Liver (tissue), 7 donors: ENCODE measurements at regions not wholly inside any gene's neighbourhood (a gene's known extent, or its start where the extent isn't known, plus 50 kb on each side); places are given as distances from the start of the nearest gene placed in this dataset.

ENCODE experiments used
- DNase-seq: peaks from one replicate; pipeline ENCODE4 v3.0.0-alpha.2; 2017; ENCODE audit warnings: low spot score
- H3K27ac ChIP-seq, 2 donors: one replicate each; pipeline ENCODE4 v1.7.0; 2013; ENCODE audit warnings: inconsistent platforms in 2 of 2, low read length in 2 of 2, control low read depth in 1 of 2, low read depth in 1 of 2, mild to moderate bottlenecking in 1 of 2
- H3K27me3 ChIP-seq, 4 donors: one replicate each; pipeline versions ENCODE4 v1.6.1 to v1.7.0; 2013; ENCODE audit warnings: low read length in 3 of 4, inconsistent platforms in 1 of 4, mild to moderate bottlenecking in 1 of 4, moderate library complexity in 1 of 4; ENCODE audit not compliant: control insufficient read depth in 4 of 4, insufficient read depth in 4 of 4
- H3K36me3 ChIP-seq, 4 donors: one replicate each; pipeline versions ENCODE4 v1.6.1 to v1.7.0; 2013; ENCODE audit warnings: low read length in 3 of 4, mild to moderate bottlenecking in 3 of 4, low read depth in 1 of 4, moderate library complexity in 1 of 4; ENCODE audit not compliant: control insufficient read depth in 4 of 4, insufficient read depth in 3 of 4
- H3K4me1 ChIP-seq, 4 donors: one replicate each; pipeline versions ENCODE4 v1.6.1 to v1.7.0; 2013; ENCODE audit warnings: low read length in 3 of 4, mild to moderate bottlenecking in 3 of 4, moderate library complexity in 1 of 4; ENCODE audit not compliant: control insufficient read depth in 4 of 4, insufficient read depth in 4 of 4
- H3K4me3 ChIP-seq, 3 donors: one replicate each; pipeline versions ENCODE4 v1.6.1 to v1.7.0; 2013; ENCODE audit warnings: low read length in 3 of 3, control low read depth in 1 of 3, low read depth in 1 of 3, mild to moderate bottlenecking in 1 of 3
- H3K9ac ChIP-seq, 2 donors: one replicate each; pipeline ENCODE4 v1.7.0; 2013; ENCODE audit warnings: low read length in 2 of 2, mild to moderate bottlenecking in 2 of 2, moderate library complexity in 2 of 2, control low read depth in 1 of 2, low read depth in 1 of 2
- H3K9me3 ChIP-seq, 4 donors: one replicate each; pipeline versions ENCODE4 v1.6.1 to v1.7.0; 2013; ENCODE audit warnings: low read length in 3 of 4; ENCODE audit not compliant: control insufficient read depth in 4 of 4
- FOXA2 ChIP-seq: IDR thresholded peaks from 2 replicates; pipeline ENCODE4 v1.6.1; 2016; ENCODE audit warnings: antibody characterized with exemption
- GABPA ChIP-seq, 2 donors: IDR thresholded peaks in 1 of 2; conservative IDR thresholded peaks in 1 of 2; 2 replicates each; pipeline ENCODE4 v1.6.1; 2016; ENCODE audit warnings: antibody characterized with exemption in 2 of 2, mild to moderate bottlenecking in 1 of 2, moderate library complexity in 1 of 2
- HNF4A ChIP-seq, 2 donors: conservative IDR thresholded peaks; 2 replicates each; pipeline ENCODE4 v1.6.1; 2016; ENCODE audit warnings: antibody characterized with exemption in 2 of 2, mild to moderate bottlenecking in 2 of 2
- HNF4G ChIP-seq: IDR thresholded peaks from 2 replicates; pipeline ENCODE4 v1.6.1; 2016; ENCODE audit warnings: antibody characterized with exemption
- JUND ChIP-seq, 2 donors: IDR thresholded peaks; 2 replicates each; pipeline ENCODE4 v1.6.1; 2016; ENCODE audit warnings: antibody characterized with exemption in 2 of 2
- RAD21 ChIP-seq, 2 donors: IDR thresholded peaks; 2 replicates each; pipeline ENCODE4 v1.6.1; 2016; ENCODE audit warnings: antibody characterized with exemption in 2 of 2, mild to moderate bottlenecking in 2 of 2
- RXRA ChIP-seq, 2 donors: IDR thresholded peaks; 2 replicates each; pipeline ENCODE4 v1.6.1; 2017 to 2018; ENCODE audit warnings: antibody characterized with exemption in 2 of 2, mild to moderate bottlenecking in 1 of 2
- SP1 ChIP-seq: IDR thresholded peaks from 2 replicates; pipeline ENCODE4 v1.6.1; 2018; ENCODE audit warnings: antibody characterized with exemption, mild to moderate bottlenecking
- YY1 ChIP-seq: IDR thresholded peaks from 2 replicates; pipeline ENCODE4 v1.6.1; 2016; ENCODE audit warnings: antibody characterized with exemption, mild to moderate bottlenecking
- WGBS: extraction: QIAGEN DNeasy Blood & Tissue Kit; methylation state at CpG from one replicate; pipeline ENCODE4 v1.1.7; 2013; 5-methylcytosine and 5-hydroxymethylcytosine counted together
- TF ChIP-seq, protein P1 (sequence below): IDR thresholded peaks from 2 replicates; pipeline ENCODE4 v1.6.1; 2016; ENCODE audit warnings: antibody characterized with exemption
- TF ChIP-seq, protein P2 (sequence below): IDR thresholded peaks from 2 replicates; pipeline ENCODE4 v1.6.1; 2016; ENCODE audit warnings: antibody characterized with exemption
- TF ChIP-seq, protein P3 (sequence below): IDR thresholded peaks from 2 replicates; pipeline ENCODE4 v1.6.1; 2016; ENCODE audit warnings: antibody characterized with exemption
- TF ChIP-seq, protein P4 (sequence below): IDR thresholded peaks from 2 replicates; pipeline ENCODE4 v1.6.1; 2016; ENCODE audit warnings: antibody characterized with exemption, mild to moderate bottlenecking
- donor health status: healthy.
- donor health status: healthy.
- donor health status: healthy.
- donor health status: healthy.

DNA sequence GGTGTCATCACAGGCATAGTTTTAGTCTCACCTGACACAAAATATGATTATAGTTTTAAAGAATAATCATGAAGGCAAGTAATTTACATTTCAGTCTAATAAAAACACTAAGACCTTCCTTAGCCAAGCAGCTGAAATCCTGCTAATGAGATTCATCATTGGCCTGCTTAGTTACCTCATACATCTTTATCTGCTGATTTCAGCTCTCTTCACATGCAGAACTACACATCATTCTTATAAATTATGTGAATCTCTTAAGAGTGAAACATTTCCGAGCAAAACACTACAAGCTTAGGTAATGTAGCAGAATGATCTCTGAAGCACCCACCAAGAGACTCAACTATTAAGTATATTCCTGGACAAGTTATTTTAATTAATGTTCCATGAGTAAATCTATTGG, 198.1 kb downstream of the DPY19L2 start (continued):
- TF ChIP-seq, protein P1, sequence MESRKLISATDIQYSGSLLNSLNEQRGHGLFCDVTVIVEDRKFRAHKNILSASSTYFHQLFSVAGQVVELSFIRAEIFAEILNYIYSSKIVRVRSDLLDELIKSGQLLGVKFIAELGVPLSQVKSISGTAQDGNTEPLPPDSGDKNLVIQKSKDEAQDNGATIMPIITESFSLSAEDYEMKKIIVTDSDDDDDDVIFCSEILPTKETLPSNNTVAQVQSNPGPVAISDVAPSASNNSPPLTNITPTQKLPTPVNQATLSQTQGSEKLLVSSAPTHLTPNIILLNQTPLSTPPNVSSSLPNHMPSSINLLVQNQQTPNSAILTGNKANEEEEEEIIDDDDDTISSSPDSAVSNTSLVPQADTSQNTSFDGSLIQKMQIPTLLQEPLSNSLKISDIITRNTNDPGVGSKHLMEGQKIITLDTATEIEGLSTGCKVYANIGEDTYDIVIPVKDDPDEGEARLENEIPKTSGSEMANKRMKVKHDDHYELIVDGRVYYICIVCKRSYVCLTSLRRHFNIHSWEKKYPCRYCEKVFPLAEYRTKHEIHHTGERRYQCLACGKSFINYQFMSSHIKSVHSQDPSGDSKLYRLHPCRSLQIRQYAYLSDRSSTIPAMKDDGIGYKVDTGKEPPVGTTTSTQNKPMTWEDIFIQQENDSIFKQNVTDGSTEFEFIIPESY = no peak
- TF ChIP-seq FOXA2 = no peak
- no peak for TF ChIP-seq RXRA (IDR thresholded peaks at IDR 0.05)
- TF ChIP-seq, protein P2, sequence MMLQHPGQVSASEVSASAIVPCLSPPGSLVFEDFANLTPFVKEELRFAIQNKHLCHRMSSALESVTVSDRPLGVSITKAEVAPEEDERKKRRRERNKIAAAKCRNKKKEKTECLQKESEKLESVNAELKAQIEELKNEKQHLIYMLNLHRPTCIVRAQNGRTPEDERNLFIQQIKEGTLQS = no peak
- TF ChIP-seq JUND (IDR thresholded peaks at IDR 0.05) = no peak
- no peak for TF ChIP-seq GABPA (IDR thresholded peaks at IDR 0.05 in 1 of 2, conservative IDR thresholded peaks at IDR 0.05 in 1 of 2)
- TF ChIP-seq, protein P3, sequence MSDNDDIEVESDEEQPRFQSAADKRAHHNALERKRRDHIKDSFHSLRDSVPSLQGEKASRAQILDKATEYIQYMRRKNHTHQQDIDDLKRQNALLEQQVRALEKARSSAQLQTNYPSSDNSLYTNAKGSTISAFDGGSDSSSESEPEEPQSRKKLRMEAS = no peak
- TF ChIP-seq RAD21 (IDR thresholded peaks at IDR 0.05) = no peak
- no peak for TF ChIP-seq HNF4A (conservative IDR thresholded peaks at IDR 0.05)

DNA sequence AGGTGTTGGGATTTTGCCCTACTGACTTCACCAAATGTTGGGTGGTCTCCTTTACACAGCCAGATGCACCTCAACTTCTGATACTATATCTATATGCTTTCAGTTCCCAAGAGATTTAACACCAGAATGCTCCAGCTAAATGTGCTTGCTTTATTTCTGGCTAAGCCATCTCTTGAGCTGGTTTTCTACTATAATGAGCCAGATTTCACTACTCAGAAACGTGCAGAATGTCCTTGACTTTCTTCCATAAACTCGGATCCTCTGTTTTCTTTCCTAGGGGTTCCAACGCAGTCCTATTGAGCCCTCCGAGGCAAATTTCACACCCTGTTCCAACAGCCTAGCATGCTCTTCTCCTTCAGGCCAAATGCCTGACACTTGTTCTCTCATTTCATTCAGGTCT, 200.3 kb downstream of the DPY19L2 start:
- Histone ChIP-seq H3K4me1 (no peaks in the 10 kb centered on the region), H3K9me3 (no peaks in the 10 kb centered on the region), H3K4me3 (no peak overlapping the region), H3K27me3 (peaks cover 0 to 1% (median 0%) of the 10 kb centered on the region in 4 donors), H3K27ac (no peak overlapping the region), H3K9ac (no peak overlapping the region), H3K36me3 (no peaks in the 10 kb centered on the region)
- DNase-seq = no peak
- WGBS = 48% methylated on average over 4 of the region's 4 CpGs
- TF ChIP-seq, protein P4, sequence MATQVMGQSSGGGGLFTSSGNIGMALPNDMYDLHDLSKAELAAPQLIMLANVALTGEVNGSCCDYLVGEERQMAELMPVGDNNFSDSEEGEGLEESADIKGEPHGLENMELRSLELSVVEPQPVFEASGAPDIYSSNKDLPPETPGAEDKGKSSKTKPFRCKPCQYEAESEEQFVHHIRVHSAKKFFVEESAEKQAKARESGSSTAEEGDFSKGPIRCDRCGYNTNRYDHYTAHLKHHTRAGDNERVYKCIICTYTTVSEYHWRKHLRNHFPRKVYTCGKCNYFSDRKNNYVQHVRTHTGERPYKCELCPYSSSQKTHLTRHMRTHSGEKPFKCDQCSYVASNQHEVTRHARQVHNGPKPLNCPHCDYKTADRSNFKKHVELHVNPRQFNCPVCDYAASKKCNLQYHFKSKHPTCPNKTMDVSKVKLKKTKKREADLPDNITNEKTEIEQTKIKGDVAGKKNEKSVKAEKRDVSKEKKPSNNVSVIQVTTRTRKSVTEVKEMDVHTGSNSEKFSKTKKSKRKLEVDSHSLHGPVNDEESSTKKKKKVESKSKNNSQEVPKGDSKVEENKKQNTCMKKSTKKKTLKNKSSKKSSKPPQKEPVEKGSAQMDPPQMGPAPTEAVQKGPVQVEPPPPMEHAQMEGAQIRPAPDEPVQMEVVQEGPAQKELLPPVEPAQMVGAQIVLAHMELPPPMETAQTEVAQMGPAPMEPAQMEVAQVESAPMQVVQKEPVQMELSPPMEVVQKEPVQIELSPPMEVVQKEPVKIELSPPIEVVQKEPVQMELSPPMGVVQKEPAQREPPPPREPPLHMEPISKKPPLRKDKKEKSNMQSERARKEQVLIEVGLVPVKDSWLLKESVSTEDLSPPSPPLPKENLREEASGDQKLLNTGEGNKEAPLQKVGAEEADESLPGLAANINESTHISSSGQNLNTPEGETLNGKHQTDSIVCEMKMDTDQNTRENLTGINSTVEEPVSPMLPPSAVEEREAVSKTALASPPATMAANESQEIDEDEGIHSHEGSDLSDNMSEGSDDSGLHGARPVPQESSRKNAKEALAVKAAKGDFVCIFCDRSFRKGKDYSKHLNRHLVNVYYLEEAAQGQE = no peak

DNA sequence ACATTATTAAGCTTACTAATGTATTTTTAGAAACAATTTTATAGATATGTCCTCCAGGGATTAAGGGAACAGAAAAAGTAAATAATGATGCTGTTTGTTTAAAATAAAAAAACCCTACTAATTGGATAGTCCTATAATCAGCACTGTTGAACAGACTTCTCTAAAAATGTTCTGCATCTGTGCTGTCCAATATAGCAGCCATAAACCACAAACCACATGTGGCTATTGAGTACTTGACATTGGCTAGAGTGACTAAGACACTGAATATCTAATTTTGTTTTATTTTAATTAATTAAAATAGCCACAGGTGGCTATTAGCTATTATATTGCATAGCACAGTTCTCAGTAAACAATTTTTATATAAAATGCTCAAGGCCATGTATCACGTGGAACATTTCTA, 210.4 kb downstream of the DPY19L2 start:
- no peak overlapping the region for H3K9ac ChIP-seq
- H3K36me3 ChIP-seq = no peaks in the 10 kb centered on the region
- H3K4me1 ChIP-seq = no peaks in the 10 kb centered on the region
- H3K9me3 ChIP-seq = peaks cover 0 to 3% (median 0%) of the 10 kb centered on the region in 4 donors
- H3K27me3 ChIP-seq = no peaks in the 10 kb centered on the region
- TF ChIP-seq SP1 (no peak), HNF4A (conservative IDR thresholded peaks at IDR 0.05) (no peak), YY1 (no peak), HNF4G (no peak)
- TF ChIP-seq, protein P3 = no peak
- TF ChIP-seq, protein P1 = no peak
- 63% methylated on average over 1 of the region's 1 CpG for WGBS
- H3K4me3 ChIP-seq = no peak overlapping the region
- no peak overlapping the region for H3K27ac ChIP-seq
- DNase-seq = no peak
